HG02943 (cell line): ENCODE measurements at regions not wholly inside any gene's neighbourhood (a gene's known extent, or its start where the extent isn't known, plus 50 kb on each side); places are given as distances from the start of the nearest gene placed in this dataset.

Source experiments
- ATAC-seq: cut with Tn5 transposase; IDR thresholded peaks from one replicate; pipeline ENCODE4 v1.9.1; 2021; ENCODE audit warnings: mild to moderate bottlenecking, low read depth, moderate library complexity; ENCODE audit not compliant: unreplicated experiment

GRCh38 chr9:82367016-82367415, 378.4 kb downstream of the SPATA31D1 start:
- ATAC-seq = no peak

- ATAC-seq = no peak
Observed at GRCh38 chr9:82367929-82368328, 379.4 kb downstream of the SPATA31D1 start.

GRCh38 chr9:82369251-82369945, 380.8 kb downstream of the SPATA31D1 start:
- ATAC-seq = no peak

GRCh38 chr9:82375041-82375440, 386.5 kb downstream of the SPATA31D1 start:
- ATAC-seq = no peak

GRCh38 chr9:82376677-82377232, 388.2 kb downstream of the SPATA31D1 start:
- ATAC-seq = no peak

GRCh38 chr9:82382887-82383616, 394.5 kb downstream of the SPATA31D1 start:
- ATAC-seq = no peak

GRCh38 chr9:82385633-82386032, 397.1 kb downstream of the SPATA31D1 start:
- no peak for ATAC-seq

GRCh38 chr9:82397534-82397933, 409.0 kb downstream of the SPATA31D1 start:
- ATAC-seq = no peak

- no peak for ATAC-seq
Observed at GRCh38 chr9:82404196-82404870, 415.8 kb downstream of the SPATA31D1 start.

GRCh38 chr9:82404881-82405280, 416.3 kb downstream of the SPATA31D1 start:
- ATAC-seq = no peak

- ATAC-seq = no peak
Observed at GRCh38 chr9:82406456-82407085, 418.0 kb downstream of the SPATA31D1 start.

- ATAC-seq = no peak
Observed at GRCh38 chr9:82410306-82410705, 421.7 kb downstream of the SPATA31D1 start.

GRCh38 chr9:82410866-82411265, 422.3 kb downstream of the SPATA31D1 start:
- ATAC-seq = no peak

- ATAC-seq = no peak
Observed at GRCh38 chr9:82412586-82413305, 424.2 kb downstream of the SPATA31D1 start.

- no peak for ATAC-seq
Observed at GRCh38 chr9:82417501-82417900, 428.9 kb downstream of the SPATA31D1 start.

GRCh38 chr9:82418334-82418733, 429.8 kb downstream of the SPATA31D1 start:
- ATAC-seq = no peak

GRCh38 chr9:82419696-82420486, 431.3 kb downstream of the SPATA31D1 start:
- ATAC-seq = no peak

GRCh38 chr9:82421498-82421897, 432.9 kb downstream of the SPATA31D1 start:
- no peak for ATAC-seq

- ATAC-seq = no peak
Observed at GRCh38 chr9:82423700-82424099, 435.1 kb downstream of the SPATA31D1 start.
